Fibroblast of the conjunctiva (primary cell): ENCODE measurements at regions not wholly inside any gene's neighbourhood (a gene's known extent, or its start where the extent isn't known, plus 50 kb on each side); places are given as distances from the start of the nearest gene placed in this dataset.
"Not testable (repeated sequence)": the region's sequence is repeated elsewhere in the genome, so short reads cannot be mapped to it uniquely, and the experiment has no call there.

Source experiments
- DNase-seq: peaks from one replicate; pipeline ENCODE4 v3.0.0-alpha.2; 2010; ENCODE audit warnings: low read depth

- DNase-seq = peak; percentile 18
Observed at GRCh38 chr18:961644-962355, 57.1 kb downstream of the ADCYAP1 start.

GRCh38 chr18:963276-963675 is 58.6 kb downstream of the ADCYAP1 start:
- no peak for DNase-seq

GRCh38 chr18:965921-966758 is 61.5 kb downstream of the ADCYAP1 start:
- no peak for DNase-seq

- no peak for DNase-seq
Observed at GRCh38 chr18:966759-967576, 62.3 kb downstream of the ADCYAP1 start.

- DNase-seq = not testable (repeated sequence)
Observed at GRCh38 chr18:968910-969309, 64.2 kb downstream of the ADCYAP1 start.

GRCh38 chr18:969311-969710 is 64.6 kb downstream of the ADCYAP1 start:
- not testable (repeated sequence) for DNase-seq

GRCh38 chr18:974606-975005 is 69.9 kb downstream of the ADCYAP1 start:
- DNase-seq = not testable (repeated sequence)

GRCh38 chr18:976393-977128 is 71.9 kb downstream of the ADCYAP1 start:
- not testable (repeated sequence) for DNase-seq

GRCh38 chr18:977327-977726 is 72.7 kb downstream of the ADCYAP1 start:
- not testable (repeated sequence) for DNase-seq

GRCh38 chr18:977732-978131 is 73.1 kb downstream of the ADCYAP1 start:
- not testable (repeated sequence) for DNase-seq

GRCh38 chr18:980586-980985 is 75.9 kb downstream of the ADCYAP1 start:
- no peak for DNase-seq

GRCh38 chr18:984004-984403 is 79.3 kb downstream of the ADCYAP1 start:
- no peak for DNase-seq

- DNase-seq = no peak
Observed at GRCh38 chr18:985212-985661, 80.6 kb downstream of the ADCYAP1 start.

- DNase-seq = no peak
Observed at GRCh38 chr18:986051-986450, 81.4 kb downstream of the ADCYAP1 start.

- DNase-seq = no peak
Observed at GRCh38 chr18:986552-986951, 81.9 kb downstream of the ADCYAP1 start.

- no peak for DNase-seq
Observed at GRCh38 chr18:987325-988186, 82.9 kb downstream of the ADCYAP1 start.

GRCh38 chr18:989425-989824 is 84.8 kb downstream of the ADCYAP1 start:
- DNase-seq = no peak

- no peak for DNase-seq
Observed at GRCh38 chr18:990197-990596, 85.5 kb downstream of the ADCYAP1 start.

GRCh38 chr18:991441-991840 is 86.8 kb downstream of the ADCYAP1 start:
- no peak for DNase-seq

GRCh38 chr18:993560-993959 is 88.9 kb downstream of the ADCYAP1 start:
- DNase-seq = no peak

GRCh38 chr18:995629-996028 is 91.0 kb downstream of the ADCYAP1 start:
- DNase-seq = no peak
